Ishikawa (cell line): ENCODE measurements at regions not wholly inside any gene's neighbourhood (a gene's known extent, or its start where the extent isn't known, plus 50 kb on each side); places are given as distances from the start of the nearest gene placed in this dataset.

Experiments
- CEBPB ChIP-seq: IDR thresholded peaks from 2 replicates; pipeline ENCODE4 v1.6.1; 2012
- CREB1 ChIP-seq: IDR thresholded peaks from 2 replicates; pipeline ENCODE4 v1.6.1; 2012; ENCODE audit warnings: low read depth
- EGR1 ChIP-seq: IDR thresholded peaks from 2 replicates; pipeline ENCODE4 v1.6.1; 2012
- EP300 ChIP-seq: IDR thresholded peaks from 2 replicates; pipeline ENCODE4 v1.6.1; 2012; ENCODE audit warnings: borderline replicate concordance
- FOXM1 ChIP-seq: IDR thresholded peaks from 2 replicates; pipeline ENCODE4 v1.6.1; 2012; ENCODE audit warnings: low read depth, borderline replicate concordance
- MAX ChIP-seq: IDR thresholded peaks from 2 replicates; pipeline ENCODE4 v1.6.1; 2012
- NFIC ChIP-seq: IDR thresholded peaks from 2 replicates; pipeline ENCODE4 v1.6.1; 2012
- RAD21 ChIP-seq: IDR thresholded peaks from 2 replicates; pipeline ENCODE4 v1.6.1; 2012; ENCODE audit warnings: low read depth
- TAF1 ChIP-seq: IDR thresholded peaks from 2 replicates; pipeline ENCODE4 v1.6.1; 2012; ENCODE audit warnings: low read depth, mild to moderate bottlenecking
- TCF12 ChIP-seq: IDR thresholded peaks from 2 replicates; pipeline ENCODE4 v1.6.1; 2012; ENCODE audit warnings: low read depth
- TEAD4 ChIP-seq: IDR thresholded peaks from 2 replicates; pipeline ENCODE4 v1.6.1; 2012
- YY1 ChIP-seq: IDR thresholded peaks from 2 replicates; pipeline ENCODE4 v1.6.1; 2012; ENCODE audit warnings: low read depth
- ZBTB7A ChIP-seq: IDR thresholded peaks from 2 replicates; pipeline ENCODE4 v1.6.1; 2012; ENCODE audit warnings: low read depth
- TF ChIP-seq, protein P1 (sequence below): IDR thresholded peaks from 2 replicates; pipeline ENCODE4 v1.6.1; 2012; ENCODE audit warnings: low read depth, mild to moderate bottlenecking
- TF ChIP-seq, protein P2 (sequence below): IDR thresholded peaks from 2 replicates; pipeline ENCODE4 v1.6.1; 2012

DNA sequence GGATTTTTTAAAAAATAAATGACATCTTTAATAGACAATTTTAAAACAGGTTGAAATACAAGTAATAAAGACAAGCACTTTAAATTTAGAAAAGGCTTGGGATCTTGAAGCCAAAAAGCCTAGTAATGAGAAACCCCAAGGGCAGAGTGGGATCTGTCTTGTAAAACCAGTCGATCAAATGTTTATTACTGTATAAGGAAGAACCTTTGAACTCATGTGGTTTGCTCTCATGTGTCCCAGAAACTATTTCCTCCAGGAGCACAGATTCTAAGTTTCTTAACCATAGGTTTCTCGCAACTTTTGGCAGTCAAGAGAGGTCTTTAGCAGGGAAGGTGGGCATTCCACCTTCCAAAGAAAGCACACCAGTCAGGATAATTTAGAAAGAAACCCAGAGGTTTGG, 541.7 kb upstream of the BTBD3 start:
- no peak for TF ChIP-seq RAD21
- no peak for TF ChIP-seq CREB1
- TF ChIP-seq, protein P1, sequence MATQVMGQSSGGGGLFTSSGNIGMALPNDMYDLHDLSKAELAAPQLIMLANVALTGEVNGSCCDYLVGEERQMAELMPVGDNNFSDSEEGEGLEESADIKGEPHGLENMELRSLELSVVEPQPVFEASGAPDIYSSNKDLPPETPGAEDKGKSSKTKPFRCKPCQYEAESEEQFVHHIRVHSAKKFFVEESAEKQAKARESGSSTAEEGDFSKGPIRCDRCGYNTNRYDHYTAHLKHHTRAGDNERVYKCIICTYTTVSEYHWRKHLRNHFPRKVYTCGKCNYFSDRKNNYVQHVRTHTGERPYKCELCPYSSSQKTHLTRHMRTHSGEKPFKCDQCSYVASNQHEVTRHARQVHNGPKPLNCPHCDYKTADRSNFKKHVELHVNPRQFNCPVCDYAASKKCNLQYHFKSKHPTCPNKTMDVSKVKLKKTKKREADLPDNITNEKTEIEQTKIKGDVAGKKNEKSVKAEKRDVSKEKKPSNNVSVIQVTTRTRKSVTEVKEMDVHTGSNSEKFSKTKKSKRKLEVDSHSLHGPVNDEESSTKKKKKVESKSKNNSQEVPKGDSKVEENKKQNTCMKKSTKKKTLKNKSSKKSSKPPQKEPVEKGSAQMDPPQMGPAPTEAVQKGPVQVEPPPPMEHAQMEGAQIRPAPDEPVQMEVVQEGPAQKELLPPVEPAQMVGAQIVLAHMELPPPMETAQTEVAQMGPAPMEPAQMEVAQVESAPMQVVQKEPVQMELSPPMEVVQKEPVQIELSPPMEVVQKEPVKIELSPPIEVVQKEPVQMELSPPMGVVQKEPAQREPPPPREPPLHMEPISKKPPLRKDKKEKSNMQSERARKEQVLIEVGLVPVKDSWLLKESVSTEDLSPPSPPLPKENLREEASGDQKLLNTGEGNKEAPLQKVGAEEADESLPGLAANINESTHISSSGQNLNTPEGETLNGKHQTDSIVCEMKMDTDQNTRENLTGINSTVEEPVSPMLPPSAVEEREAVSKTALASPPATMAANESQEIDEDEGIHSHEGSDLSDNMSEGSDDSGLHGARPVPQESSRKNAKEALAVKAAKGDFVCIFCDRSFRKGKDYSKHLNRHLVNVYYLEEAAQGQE, result no peak
- TF ChIP-seq, protein P2, sequence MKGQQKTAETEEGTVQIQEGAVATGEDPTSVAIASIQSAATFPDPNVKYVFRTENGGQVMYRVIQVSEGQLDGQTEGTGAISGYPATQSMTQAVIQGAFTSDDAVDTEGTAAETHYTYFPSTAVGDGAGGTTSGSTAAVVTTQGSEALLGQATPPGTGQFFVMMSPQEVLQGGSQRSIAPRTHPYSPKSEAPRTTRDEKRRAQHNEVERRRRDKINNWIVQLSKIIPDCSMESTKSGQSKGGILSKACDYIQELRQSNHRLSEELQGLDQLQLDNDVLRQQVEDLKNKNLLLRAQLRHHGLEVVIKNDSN, result no peak
- TF ChIP-seq MAX, result no peak
- TF ChIP-seq EGR1, result no peak
- no peak for TF ChIP-seq TCF12
- no peak for TF ChIP-seq TAF1
- no peak for TF ChIP-seq CEBPB
- TF ChIP-seq TEAD4, result no peak
- no peak for TF ChIP-seq FOXM1
- TF ChIP-seq EP300, result no peak
- no peak for TF ChIP-seq ZBTB7A
- TF ChIP-seq NFIC, result no peak
- no peak for TF ChIP-seq YY1

DNA sequence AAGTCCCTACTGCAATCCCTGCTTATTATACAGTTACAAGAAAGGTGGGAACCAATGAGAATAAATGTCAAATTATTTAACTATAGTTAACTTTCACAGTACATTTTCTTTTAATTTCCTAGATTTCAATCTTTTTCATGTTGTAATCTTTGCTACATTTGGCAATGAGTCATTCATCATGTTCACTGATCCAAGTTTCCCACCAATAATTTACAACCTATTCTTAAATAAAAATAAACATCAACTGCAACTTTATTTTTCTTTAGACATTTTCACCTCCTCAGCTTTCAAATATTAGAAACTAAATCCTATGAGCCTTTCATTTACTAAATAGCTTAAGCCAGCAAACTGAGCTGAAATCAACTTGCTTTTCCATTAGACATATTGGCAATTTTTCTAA, 541.3 kb upstream of the BTBD3 start:
- no peak for TF ChIP-seq TAF1
- no peak for TF ChIP-seq FOXM1
- no peak for TF ChIP-seq TCF12
- no peak for TF ChIP-seq EP300
- TF ChIP-seq TEAD4, result no peak
- no peak for TF ChIP-seq YY1
- no peak for TF ChIP-seq CREB1
- no peak for TF ChIP-seq MAX
- no peak for TF ChIP-seq NFIC
- TF ChIP-seq ZBTB7A, result no peak

- no peak for TF ChIP-seq TCF12
- TF ChIP-seq, protein P1, result no peak
- no peak for TF ChIP-seq TAF1
These were observed 540.7 kb upstream of the BTBD3 start for GRCh38 chr20:11376998-11377397.

DNA sequence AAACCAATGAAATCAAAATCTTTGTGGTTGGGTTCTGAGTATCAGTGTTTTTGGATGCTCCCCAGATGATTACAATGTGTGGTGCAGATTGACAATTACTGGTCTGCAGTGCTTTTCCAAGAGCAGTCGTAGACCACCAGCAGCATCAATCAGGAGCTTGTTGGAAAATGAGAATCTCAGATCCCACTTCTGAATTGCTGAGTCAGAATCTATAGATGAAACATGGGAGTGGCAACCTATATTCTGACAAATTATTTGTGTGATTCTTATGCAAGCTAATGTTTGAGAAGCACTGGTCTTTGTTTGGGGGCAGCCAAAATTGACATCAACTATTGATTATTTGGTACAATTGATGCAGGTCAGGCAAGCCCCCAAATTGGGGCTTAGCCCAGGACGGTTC, 539.9 kb upstream of the BTBD3 start:
- TF ChIP-seq RAD21 (no peak), TCF12 (no peak), EGR1 (no peak), NFIC (no peak), MAX (no peak), EP300 (no peak), TEAD4 (no peak), CREB1 (no peak), YY1 (no peak), ZBTB7A (no peak)
- TF ChIP-seq, protein P2, result no peak
- TF ChIP-seq, protein P1, result no peak

GRCh38 chr20:11378252-11378651, 539.4 kb upstream of the BTBD3 start:
- no peak for TF ChIP-seq TEAD4
- no peak for TF ChIP-seq YY1
- no peak for TF ChIP-seq EP300
- TF ChIP-seq EGR1, result no peak
- TF ChIP-seq NFIC, result no peak
- no peak for TF ChIP-seq CEBPB
- TF ChIP-seq, protein P1, result no peak
- TF ChIP-seq TAF1, result no peak
- no peak for TF ChIP-seq ZBTB7A
- TF ChIP-seq TCF12, result no peak
- TF ChIP-seq CREB1, result no peak
- no peak for TF ChIP-seq FOXM1
- no peak for TF ChIP-seq RAD21
- TF ChIP-seq MAX, result no peak
- TF ChIP-seq, protein P2, result no peak
